Progenitor cell of endocrine pancreas (in vitro differentiated cells): ENCODE measurements at regions not wholly inside any gene's neighbourhood (a gene's known extent, or its start where the extent isn't known, plus 50 kb on each side); places are given as distances from the start of the nearest gene placed in this dataset.
A peak's percentile ranks its signal among the peaks of the same experiment; 100 is the strongest.

ENCODE experiments used
- DNase-seq: peaks from one replicate; pipeline ENCODE4 v3.0.0; 2021; ENCODE audit warnings: low spot score; ENCODE audit not compliant: unreplicated experiment
- H3K27ac Mint-ChIP-seq: 2 replicates; pipeline ENCODE4 v1.8.0; 2021; ENCODE audit warnings: mild to moderate bottlenecking, moderate library complexity, mixed read lengths
- H3K27me3 Mint-ChIP-seq: 2 replicates; pipeline ENCODE4 v1.8.0; 2021; ENCODE audit warnings: mixed read lengths
- H3K36me3 Mint-ChIP-seq: 2 replicates; pipeline ENCODE4 v1.8.0; 2022; ENCODE audit warnings: mixed read lengths; ENCODE audit not compliant: insufficient read depth
- H3K4me1 Mint-ChIP-seq: 2 replicates; pipeline ENCODE4 v1.8.0; 2021; ENCODE audit warnings: low read depth, mixed read lengths
- H3K4me3 Mint-ChIP-seq: 2 replicates; pipeline ENCODE4 v1.8.0; 2021; ENCODE audit warnings: low read depth, mild to moderate bottlenecking, moderate library complexity, mixed read lengths
- H3K9me3 Mint-ChIP-seq: 2 replicates; pipeline ENCODE4 v1.8.0; 2021; ENCODE audit warnings: low read depth, mixed read lengths
- CTCF ChIP-seq: fragments of 200-600 bp; sonication (generic); IDR thresholded peaks from one replicate; pipeline ENCODE4 v1.5.0; 2021; ENCODE audit warnings: antibody characterized with exemption, mild to moderate bottlenecking; ENCODE audit not compliant: unreplicated experiment

GRCh38 chr1:4594286-4594991 lies 60.0 kb upstream of the AJAP1 start:
- Mint-ChIP-seq H3K9me3 (no peaks in the 10 kb centered on the region), H3K36me3 (no peaks in the 10 kb centered on the region), H3K4me3 (no peak overlapping the region), H3K27ac (no peak overlapping the region), H3K27me3 (peaks cover 8% of the 10 kb centered on the region), H3K4me1 (no peaks in the 10 kb centered on the region)
- DNase-seq = no peak
- peak; percentile 58 for TF ChIP-seq CTCF

GRCh38 chr1:4595341-4596225 lies 58.8 kb upstream of the AJAP1 start:
- DNase-seq = no peak
- Mint-ChIP-seq H3K27ac (no peak overlapping the region), H3K9me3 (no peaks in the 10 kb centered on the region), H3K4me1 (no peaks in the 10 kb centered on the region), H3K4me3 (no peak overlapping the region), H3K36me3 (no peaks in the 10 kb centered on the region), H3K27me3 (peaks cover 13% of the 10 kb centered on the region)
- TF ChIP-seq CTCF = no peak

- no peak overlapping the region for H3K4me3 Mint-ChIP-seq
- no peaks in the 10 kb centered on the region for H3K36me3 Mint-ChIP-seq
- no peak overlapping the region for H3K27ac Mint-ChIP-seq
- peaks cover 18% of the 10 kb centered on the region for H3K27me3 Mint-ChIP-seq
- H3K9me3 Mint-ChIP-seq = no peaks in the 10 kb centered on the region
- H3K4me1 Mint-ChIP-seq = no peaks in the 10 kb centered on the region
- no peak for TF ChIP-seq CTCF
- no peak for DNase-seq
Observed at GRCh38 chr1:4596486-4596885, 57.9 kb upstream of the AJAP1 start.

GRCh38 chr1:4597020-4597419 lies 57.4 kb upstream of the AJAP1 start:
- H3K9me3 Mint-ChIP-seq = no peaks in the 10 kb centered on the region
- H3K4me3 Mint-ChIP-seq = no peak overlapping the region
- H3K36me3 Mint-ChIP-seq = no peaks in the 10 kb centered on the region
- DNase-seq = no peak
- peaks cover 19% of the 10 kb centered on the region for H3K27me3 Mint-ChIP-seq
- TF ChIP-seq CTCF = no peak
- H3K4me1 Mint-ChIP-seq = peaks cover under 1% of the 10 kb centered on the region
- no peak overlapping the region for H3K27ac Mint-ChIP-seq

GRCh38 chr1:4598561-4598960 lies 55.8 kb upstream of the AJAP1 start:
- H3K36me3 Mint-ChIP-seq = no peaks in the 10 kb centered on the region
- H3K4me3 Mint-ChIP-seq = no peak overlapping the region
- H3K9me3 Mint-ChIP-seq = no peaks in the 10 kb centered on the region
- no peak overlapping the region for H3K27ac Mint-ChIP-seq
- no peak for DNase-seq
- peaks cover 29% of the 10 kb centered on the region for H3K27me3 Mint-ChIP-seq
- no peak for TF ChIP-seq CTCF
- H3K4me1 Mint-ChIP-seq = peaks cover 6% of the 10 kb centered on the region
